ENCODE measurements at regions not wholly inside any gene's neighbourhood (a gene's known extent, or its start where the extent isn't known, plus 50 kb on each side); places are given as distances from the start of the nearest gene placed in this dataset.

DNA sequence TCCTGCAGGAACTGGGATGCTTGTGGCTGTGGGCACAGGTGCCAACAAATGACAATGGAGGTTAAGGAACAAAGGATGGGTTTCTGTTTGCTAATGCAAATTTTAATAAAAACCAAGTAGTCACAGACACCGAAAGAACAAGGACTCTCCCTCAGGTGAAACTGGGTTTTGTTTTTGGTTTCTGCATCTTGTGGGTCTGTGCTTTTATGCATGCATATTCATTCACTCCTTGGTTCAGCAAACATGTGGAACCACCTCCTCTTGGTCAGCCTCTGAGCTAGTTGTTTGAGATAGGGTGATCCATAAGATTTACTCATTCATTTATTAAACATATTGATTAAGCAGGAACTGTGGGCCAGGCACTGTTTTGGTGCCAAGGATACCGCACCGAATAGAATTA, 381.9 kb downstream of the CDK5RAP2 start:
- Histone ChIP-seq H3K4me1 (no peaks in the 10 kb centered on the region), H3K27me3 (no peaks in the 10 kb centered on the region), H3K4me3 (no peak overlapping the region), H3K9me3 (no peaks in the 10 kb centered on the region), H3K36me3 (no peaks in the 10 kb centered on the region), H3K27ac (no peak overlapping the region)
- intact Hi-C loops (cut with DNase I), result no loop called here
- no peak for DNase-seq (ENCODE audit: low spot score in 2 of 2)
- TF ChIP-seq, protein P1, sequence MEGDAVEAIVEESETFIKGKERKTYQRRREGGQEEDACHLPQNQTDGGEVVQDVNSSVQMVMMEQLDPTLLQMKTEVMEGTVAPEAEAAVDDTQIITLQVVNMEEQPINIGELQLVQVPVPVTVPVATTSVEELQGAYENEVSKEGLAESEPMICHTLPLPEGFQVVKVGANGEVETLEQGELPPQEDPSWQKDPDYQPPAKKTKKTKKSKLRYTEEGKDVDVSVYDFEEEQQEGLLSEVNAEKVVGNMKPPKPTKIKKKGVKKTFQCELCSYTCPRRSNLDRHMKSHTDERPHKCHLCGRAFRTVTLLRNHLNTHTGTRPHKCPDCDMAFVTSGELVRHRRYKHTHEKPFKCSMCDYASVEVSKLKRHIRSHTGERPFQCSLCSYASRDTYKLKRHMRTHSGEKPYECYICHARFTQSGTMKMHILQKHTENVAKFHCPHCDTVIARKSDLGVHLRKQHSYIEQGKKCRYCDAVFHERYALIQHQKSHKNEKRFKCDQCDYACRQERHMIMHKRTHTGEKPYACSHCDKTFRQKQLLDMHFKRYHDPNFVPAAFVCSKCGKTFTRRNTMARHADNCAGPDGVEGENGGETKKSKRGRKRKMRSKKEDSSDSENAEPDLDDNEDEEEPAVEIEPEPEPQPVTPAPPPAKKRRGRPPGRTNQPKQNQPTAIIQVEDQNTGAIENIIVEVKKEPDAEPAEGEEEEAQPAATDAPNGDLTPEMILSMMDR (IDR thresholded peaks at IDR 0.05), result no peak

DNA sequence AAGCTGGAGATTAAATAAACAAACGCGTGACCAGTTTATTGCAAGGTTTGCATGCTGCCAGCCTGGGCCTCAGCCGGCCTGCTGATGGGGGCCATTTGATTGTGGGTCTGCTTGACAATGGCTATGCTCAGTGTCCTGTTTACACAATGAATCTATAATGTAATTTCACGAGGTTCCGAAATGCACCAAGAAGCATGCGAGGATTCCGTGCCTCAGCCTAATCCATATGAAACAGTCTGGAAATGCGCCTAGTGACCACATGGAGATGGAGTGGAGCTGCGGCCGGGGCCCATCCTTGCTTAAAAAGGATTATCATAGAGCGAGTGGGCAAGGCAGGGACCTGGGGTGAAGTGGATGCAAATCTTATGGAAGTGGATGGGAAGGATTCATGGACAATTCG, 382.4 kb downstream of the CDK5RAP2 start:
- Histone ChIP-seq H3K27ac (no peak overlapping the region), H3K27me3 (no peaks in the 10 kb centered on the region), H3K9me3 (no peaks in the 10 kb centered on the region), H3K4me1 (no peaks in the 10 kb centered on the region), H3K36me3 (no peaks in the 10 kb centered on the region), H3K4me3 (no peak overlapping the region)
- no peak for DNase-seq (ENCODE audit: low spot score in 2 of 2)
- TF ChIP-seq, protein P1 (IDR thresholded peaks at IDR 0.05), result no peak
- intact Hi-C loops (cut with DNase I), result no loop called here

- DNase-seq (ENCODE audit: low spot score in 2 of 2), result no peak
- H3K4me3 ChIP-seq, result no peak overlapping the region
- no peaks in the 10 kb centered on the region for H3K9me3 ChIP-seq
- TF ChIP-seq, protein P1 (IDR thresholded peaks at IDR 0.05), result no peak
- no peaks in the 10 kb centered on the region for H3K27me3 ChIP-seq
- H3K27ac ChIP-seq, result no peak overlapping the region
- no peaks in the 10 kb centered on the region for H3K36me3 ChIP-seq
- intact Hi-C loops (cut with DNase I), result no loop called here
- H3K4me1 ChIP-seq, result no peaks in the 10 kb centered on the region
Observed at GRCh38 chr9:120191141-120191540, 388.8 kb downstream of the CDK5RAP2 start.

GRCh38 chr9:120187758-120188157, 392.2 kb downstream of the CDK5RAP2 start:
- Histone ChIP-seq H3K9me3 (no peaks in the 10 kb centered on the region), H3K36me3 (no peaks in the 10 kb centered on the region), H3K27ac (no peak overlapping the region), H3K4me1 (no peaks in the 10 kb centered on the region), H3K27me3 (no peaks in the 10 kb centered on the region), H3K4me3 (no peak overlapping the region)
- no peak for DNase-seq (ENCODE audit: low spot score in 2 of 2)
- TF ChIP-seq, protein P1 (IDR thresholded peaks at IDR 0.05), result no peak
- intact Hi-C loops (cut with DNase I), result no loop called here

GRCh38 chr9:120186276-120186675, 393.7 kb downstream of the CDK5RAP2 start:
- Histone ChIP-seq H3K36me3 (no peaks in the 10 kb centered on the region), H3K4me3 (no peak overlapping the region), H3K4me1 (no peaks in the 10 kb centered on the region), H3K27ac (no peak overlapping the region), H3K27me3 (no peaks in the 10 kb centered on the region), H3K9me3 (no peaks in the 10 kb centered on the region)
- no peak for DNase-seq (ENCODE audit: low spot score in 2 of 2)
- TF ChIP-seq, protein P1 (IDR thresholded peaks at IDR 0.05), result no peak
- intact Hi-C loops (cut with DNase I), result no loop called here

DNA sequence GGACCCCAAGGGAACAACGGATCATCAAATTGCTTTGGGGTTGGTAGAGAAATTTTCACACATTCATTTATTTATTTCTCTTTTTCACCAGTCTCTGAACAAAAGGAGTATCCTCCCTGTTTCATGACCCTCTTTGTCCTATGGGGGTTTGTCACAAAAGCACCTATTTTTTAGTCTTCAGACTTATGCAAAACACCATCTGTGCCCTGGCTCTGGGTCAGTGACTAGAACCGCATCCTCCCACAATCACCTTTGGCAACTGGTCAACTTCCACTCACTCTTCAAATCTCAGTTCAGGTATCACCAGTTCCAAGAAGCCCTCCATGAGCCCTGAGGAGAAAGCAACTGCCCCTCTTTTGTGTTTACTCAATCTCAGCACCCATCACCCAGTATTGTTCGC, 395.7 kb downstream of the CDK5RAP2 start:
- Histone ChIP-seq H3K27ac (no peak overlapping the region), H3K36me3 (no peaks in the 10 kb centered on the region), H3K4me1 (no peaks in the 10 kb centered on the region), H3K9me3 (no peaks in the 10 kb centered on the region), H3K4me3 (no peak overlapping the region), H3K27me3 (no peaks in the 10 kb centered on the region)
- TF ChIP-seq, protein P1 (IDR thresholded peaks at IDR 0.05), result no peak
- no peak for DNase-seq (ENCODE audit: low spot score in 2 of 2)
- intact Hi-C loops (cut with DNase I), result no loop called here

All from ascending aorta (tissue), 2 donors.